ENCODE measurements at regions not wholly inside any gene's neighbourhood (a gene's known extent, or its start where the extent isn't known, plus 50 kb on each side); places are given as distances from the start of the nearest gene placed in this dataset.

DNA sequence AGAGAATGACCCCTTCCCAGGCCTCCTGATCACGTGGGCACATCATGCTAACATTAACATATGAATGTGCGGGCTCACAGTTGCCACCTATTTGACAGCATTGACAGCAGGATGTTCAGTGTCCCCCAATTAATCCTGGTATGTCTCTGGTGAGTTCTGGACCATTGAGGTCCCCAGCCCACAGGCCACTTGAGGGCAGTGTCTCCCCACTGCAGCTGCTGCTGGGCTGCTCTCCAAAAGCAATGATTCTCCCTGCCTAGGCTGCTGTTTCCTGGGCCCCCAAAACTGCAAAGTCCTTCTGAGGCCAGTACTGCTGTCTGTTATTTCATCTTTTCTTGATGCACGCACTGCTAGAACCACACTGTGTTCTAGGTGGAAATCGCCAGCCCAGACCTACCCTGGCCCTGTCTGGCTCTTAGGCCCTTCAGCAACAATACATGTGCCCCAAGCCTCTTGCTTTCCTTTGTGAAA is 52.7 kb upstream of the MAPK4 start:
- no peak for DNase-seq
- H3K4me3 ChIP-seq: no peak overlapping the region
- peaks cover 0 to 7% (median 0%) of the 10 kb centered on the region in 4 donors for H3K27me3 ChIP-seq
- H3K27ac ChIP-seq: no peak overlapping the region
- H3K9me3 ChIP-seq: no peaks in the 10 kb centered on the region
- TF ChIP-seq, protein P1, sequence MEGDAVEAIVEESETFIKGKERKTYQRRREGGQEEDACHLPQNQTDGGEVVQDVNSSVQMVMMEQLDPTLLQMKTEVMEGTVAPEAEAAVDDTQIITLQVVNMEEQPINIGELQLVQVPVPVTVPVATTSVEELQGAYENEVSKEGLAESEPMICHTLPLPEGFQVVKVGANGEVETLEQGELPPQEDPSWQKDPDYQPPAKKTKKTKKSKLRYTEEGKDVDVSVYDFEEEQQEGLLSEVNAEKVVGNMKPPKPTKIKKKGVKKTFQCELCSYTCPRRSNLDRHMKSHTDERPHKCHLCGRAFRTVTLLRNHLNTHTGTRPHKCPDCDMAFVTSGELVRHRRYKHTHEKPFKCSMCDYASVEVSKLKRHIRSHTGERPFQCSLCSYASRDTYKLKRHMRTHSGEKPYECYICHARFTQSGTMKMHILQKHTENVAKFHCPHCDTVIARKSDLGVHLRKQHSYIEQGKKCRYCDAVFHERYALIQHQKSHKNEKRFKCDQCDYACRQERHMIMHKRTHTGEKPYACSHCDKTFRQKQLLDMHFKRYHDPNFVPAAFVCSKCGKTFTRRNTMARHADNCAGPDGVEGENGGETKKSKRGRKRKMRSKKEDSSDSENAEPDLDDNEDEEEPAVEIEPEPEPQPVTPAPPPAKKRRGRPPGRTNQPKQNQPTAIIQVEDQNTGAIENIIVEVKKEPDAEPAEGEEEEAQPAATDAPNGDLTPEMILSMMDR (IDR thresholded peaks at IDR 0.05): peak in 5 of 6 experiments; percentile 26 to 51 (median 41)
- no peak for TF ChIP-seq POLR2A (IDR thresholded peaks at IDR 0.05)
- no peaks in the 10 kb centered on the region for H3K36me3 ChIP-seq
- no peaks in the 10 kb centered on the region for H3K4me1 ChIP-seq
- 37 to 47% methylated on average over 3 to 4 of the region's 4 CpGs for WGBS, 2 donors
- intact Hi-C loops (cut with DNase I): no loop called here

DNA sequence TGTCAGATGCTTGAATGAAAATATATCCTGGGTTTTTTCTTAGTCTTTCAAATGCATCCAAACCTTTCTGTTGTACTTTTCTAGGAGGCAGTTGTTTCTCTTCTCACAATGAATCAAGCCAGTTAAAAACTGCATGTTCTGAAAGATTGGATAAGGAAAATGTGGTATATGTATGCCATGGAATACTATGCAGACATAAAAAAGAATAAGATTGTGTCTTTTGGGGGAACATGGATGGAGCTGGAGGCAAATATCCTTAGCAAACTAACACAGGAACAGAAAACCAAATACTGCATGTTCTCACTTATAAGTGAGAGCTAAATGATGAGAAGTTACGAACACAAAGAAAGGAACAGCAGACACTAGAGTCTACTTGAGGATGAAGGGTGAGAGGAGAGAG is 51.7 kb upstream of the MAPK4 start:
- no peak for DNase-seq
- no peaks in the 10 kb centered on the region for H3K9me3 ChIP-seq
- TF ChIP-seq, protein P1 (IDR thresholded peaks at IDR 0.05): no peak
- no peak for TF ChIP-seq POLR2A (IDR thresholded peaks at IDR 0.05)
- no peaks in the 10 kb centered on the region for H3K36me3 ChIP-seq
- no peak overlapping the region for H3K27ac ChIP-seq
- H3K4me3 ChIP-seq: no peak overlapping the region
- 90 to 100% methylated on average over 1 of the region's 1 CpG for WGBS, 2 donors
- H3K4me1 ChIP-seq: no peaks in the 10 kb centered on the region
- H3K27me3 ChIP-seq: peaks cover 0 to 7% (median 0%) of the 10 kb centered on the region in 4 donors
- intact Hi-C loops (cut with DNase I): no loop called here

DNA sequence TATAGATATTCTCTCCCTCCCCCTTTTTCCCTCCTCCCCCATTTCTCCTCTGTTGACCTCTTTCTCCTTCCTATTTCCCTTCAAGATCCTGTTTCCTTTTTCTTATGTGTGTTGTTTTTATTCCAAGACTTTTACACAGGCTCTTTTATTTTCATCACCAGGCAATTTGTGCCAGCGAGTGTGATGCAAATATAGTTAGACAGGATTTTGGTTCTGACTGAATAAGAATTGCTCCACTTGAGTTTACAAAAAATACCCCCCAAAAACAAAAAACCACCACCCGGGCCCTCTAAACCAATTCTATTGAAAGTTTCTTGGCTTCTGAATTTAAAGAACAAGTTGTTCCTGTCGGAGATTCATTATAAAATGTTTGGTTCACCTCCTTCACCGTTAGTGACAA is 50.9 kb upstream of the MAPK4 start:
- intact Hi-C loops (cut with DNase I): no loop called here
- Histone ChIP-seq H3K4me3 (no peak overlapping the region), H3K4me1 (no peaks in the 10 kb centered on the region), H3K9me3 (no peaks in the 10 kb centered on the region), H3K27me3 (peaks cover 0 to 7% (median 0%) of the 10 kb centered on the region in 4 donors), H3K27ac (no peak overlapping the region), H3K36me3 (no peaks in the 10 kb centered on the region)
- TF ChIP-seq, protein P1 (IDR thresholded peaks at IDR 0.05): no peak
- no peak for TF ChIP-seq POLR2A (IDR thresholded peaks at IDR 0.05)
- no peak for DNase-seq
- 57 to 60% methylated on average over 4 of the region's 4 CpGs for whole genome bisulfite sequencing, 2 donors

Measured in esophagus squamous epithelium (tissue), 5 donors.